IgD-negative memory B cell (primary cell): ENCODE measurements at regions not wholly inside any gene's neighbourhood (a gene's known extent, or its start where the extent isn't known, plus 50 kb on each side); places are given as distances from the start of the nearest gene placed in this dataset.

Experiments
- H3K27ac Mint-ChIP-seq, 3 donors: one replicate each; pipeline ENCODE4 v1.8.0; 2020 to 2022; ENCODE audit warnings: mild to moderate bottlenecking in 3 of 3, mixed read lengths in 3 of 3, moderate library complexity in 1 of 3
- H3K27me3 Mint-ChIP-seq: one replicate; pipeline ENCODE4 v1.8.0; 2021; ENCODE audit warnings: mixed read lengths
- H3K36me3 Mint-ChIP-seq: one replicate; pipeline ENCODE4 v1.8.0; 2020; ENCODE audit warnings: mild to moderate bottlenecking, mixed read lengths
- H3K4me1 Mint-ChIP-seq, 3 donors: one replicate each; pipeline ENCODE4 v1.8.0; 2020 to 2022; ENCODE audit warnings: mixed read lengths in 3 of 3, mild to moderate bottlenecking in 1 of 3
- H3K4me3 Mint-ChIP-seq, 4 donors: one replicate each; pipeline ENCODE4 v1.8.0; 2020 to 2022; ENCODE audit warnings: mild to moderate bottlenecking in 4 of 4, mixed read lengths in 4 of 4, moderate library complexity in 3 of 4
- H3K9me3 Mint-ChIP-seq, 3 donors: one replicate each; pipeline ENCODE4 v1.8.0; 2020 to 2021; ENCODE audit warnings: mixed read lengths in 3 of 3, mild to moderate bottlenecking in 1 of 3

DNA sequence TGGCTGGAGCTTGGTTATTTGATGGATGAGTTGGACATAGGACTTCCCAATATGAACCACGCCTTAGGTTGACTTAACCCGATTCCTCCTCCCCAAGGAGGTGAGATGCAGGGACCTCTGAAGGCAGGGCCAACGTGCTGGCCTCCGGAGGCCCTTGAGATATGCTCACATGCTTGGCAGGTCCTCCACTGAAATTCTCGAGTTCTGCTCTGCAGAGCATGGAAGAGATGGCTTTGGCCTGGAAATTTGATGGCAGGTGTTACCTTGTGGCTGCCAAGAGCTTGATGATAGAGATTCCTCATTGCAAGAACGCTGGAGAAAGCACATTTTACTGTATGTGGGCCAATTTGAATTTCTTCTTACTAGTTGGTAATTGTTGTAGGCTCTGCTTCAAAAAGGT lies 117.4 kb upstream of the LIMCH1 start:
- no peaks in the 10 kb centered on the region for H3K36me3 Mint-ChIP-seq
- H3K27ac Mint-ChIP-seq = no peak overlapping the region
- no peaks in the 10 kb centered on the region for H3K4me1 Mint-ChIP-seq
- no peak overlapping the region for H3K4me3 Mint-ChIP-seq
- peaks cover 2% of the 10 kb centered on the region for H3K27me3 Mint-ChIP-seq
- H3K9me3 Mint-ChIP-seq = peaks cover 0 to under 1% (median 0%) of the 10 kb centered on the region in 3 donors

DNA sequence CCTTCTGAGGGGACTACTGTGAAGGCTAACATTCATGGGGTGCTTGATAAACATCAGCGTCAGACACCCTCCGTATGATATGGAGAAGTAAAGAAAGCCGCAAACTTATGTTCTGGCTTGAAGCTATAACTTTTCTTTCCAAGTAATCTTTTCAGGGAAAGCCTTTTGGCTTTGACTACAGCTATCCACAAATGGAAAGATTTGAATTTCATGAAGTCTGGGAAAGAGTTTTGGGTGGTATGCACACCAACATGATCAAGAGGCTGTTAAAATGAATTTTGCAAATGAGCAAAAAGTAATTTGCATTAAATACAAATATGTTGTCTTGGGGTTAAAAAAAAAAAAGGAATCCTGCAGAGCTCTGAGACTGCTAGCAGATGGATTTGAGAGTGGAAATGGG lies 114.8 kb upstream of the LIMCH1 start:
- Mint-ChIP-seq H3K9me3 (no peaks in the 10 kb centered on the region), H3K27ac (no peak overlapping the region), H3K4me3 (no peak overlapping the region), H3K4me1 (no peaks in the 10 kb centered on the region), H3K36me3 (no peaks in the 10 kb centered on the region), H3K27me3 (peaks cover 1% of the 10 kb centered on the region)

DNA sequence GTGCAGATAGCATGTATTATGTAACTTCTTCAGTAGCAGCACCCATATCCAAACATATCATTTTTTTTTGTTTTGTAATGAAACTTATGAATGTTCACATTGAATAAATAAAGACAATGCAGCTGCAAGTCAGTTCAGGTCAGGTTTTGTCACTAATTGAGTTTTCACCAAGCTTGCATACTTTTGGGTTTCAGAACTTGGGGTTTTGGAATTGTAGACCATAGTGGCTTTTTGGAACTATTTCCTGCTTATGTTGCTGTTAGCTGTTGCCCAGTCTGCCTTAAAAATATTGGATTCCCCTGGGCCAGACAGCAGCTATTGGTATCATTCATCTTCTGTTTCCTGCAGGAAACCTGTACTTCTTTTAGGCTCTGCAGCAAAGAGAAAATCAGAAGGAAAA lies 113.4 kb upstream of the LIMCH1 start:
- peaks cover 0 to 3% (median under 1%) of the 10 kb centered on the region in 3 donors for H3K9me3 Mint-ChIP-seq
- H3K36me3 Mint-ChIP-seq = no peaks in the 10 kb centered on the region
- H3K27ac Mint-ChIP-seq = no peak overlapping the region
- H3K27me3 Mint-ChIP-seq = peaks cover 1% of the 10 kb centered on the region
- H3K4me3 Mint-ChIP-seq = no peak overlapping the region
- H3K4me1 Mint-ChIP-seq = no peaks in the 10 kb centered on the region

DNA sequence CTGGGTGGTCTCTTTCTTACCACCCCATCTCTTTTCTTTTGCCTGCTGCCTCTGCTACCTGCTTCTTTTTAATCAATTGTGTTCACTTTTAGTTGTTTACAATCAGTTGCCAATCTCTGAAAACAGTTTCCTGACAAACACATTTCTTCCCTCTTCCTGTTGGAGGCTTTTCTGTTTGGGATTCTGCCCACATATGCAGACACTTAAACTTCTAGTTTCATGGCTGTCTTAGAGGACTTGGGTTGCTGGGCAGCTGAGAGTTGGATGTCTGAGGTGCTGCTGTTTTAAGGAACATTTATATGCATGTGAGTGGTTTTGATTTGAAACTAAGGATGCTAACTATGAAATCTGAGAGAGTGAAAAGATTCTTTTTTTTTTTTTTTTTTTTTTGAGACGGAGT lies 112.3 kb upstream of the LIMCH1 start:
- no peak overlapping the region for H3K4me3 Mint-ChIP-seq
- peaks cover 1% of the 10 kb centered on the region for H3K27me3 Mint-ChIP-seq

DNA sequence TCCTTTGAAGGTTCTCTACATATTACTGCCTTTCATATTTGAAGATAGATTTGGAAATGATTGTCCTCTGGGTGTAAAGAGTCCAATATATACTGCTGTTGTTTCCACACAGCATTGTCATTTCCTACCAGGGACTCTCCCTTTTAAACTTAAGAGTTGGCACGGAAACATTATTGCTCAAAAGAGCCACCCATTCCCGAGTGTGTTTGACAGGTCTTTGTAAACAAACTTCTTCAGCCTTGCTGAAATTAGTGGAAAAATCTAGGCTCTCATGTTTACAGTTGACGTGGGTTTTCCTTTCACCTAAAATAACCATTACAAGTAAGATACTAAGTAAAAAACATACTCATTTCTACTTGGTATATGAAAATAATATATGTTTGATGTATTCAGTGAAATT lies 111.4 kb upstream of the LIMCH1 start:
- H3K27me3 Mint-ChIP-seq = peaks cover 1% of the 10 kb centered on the region
- no peak overlapping the region for H3K4me3 Mint-ChIP-seq
- H3K9me3 Mint-ChIP-seq = peaks cover 0 to 7% (median 5%) of the 10 kb centered on the region in 3 donors
- H3K36me3 Mint-ChIP-seq = no peaks in the 10 kb centered on the region
- H3K27ac Mint-ChIP-seq = no peak overlapping the region
- H3K4me1 Mint-ChIP-seq = no peaks in the 10 kb centered on the region

More for the DNA sequence above, 112.3 kb upstream of the LIMCH1 start:
- Mint-ChIP-seq H3K9me3 (peaks cover 0 to 7% (median 5%) of the 10 kb centered on the region in 3 donors), H3K27ac (peak overlapping the region in 1 of 3 donors; percentile 34), H3K36me3 (no peaks in the 10 kb centered on the region), H3K4me1 (no peaks in the 10 kb centered on the region)

DNA sequence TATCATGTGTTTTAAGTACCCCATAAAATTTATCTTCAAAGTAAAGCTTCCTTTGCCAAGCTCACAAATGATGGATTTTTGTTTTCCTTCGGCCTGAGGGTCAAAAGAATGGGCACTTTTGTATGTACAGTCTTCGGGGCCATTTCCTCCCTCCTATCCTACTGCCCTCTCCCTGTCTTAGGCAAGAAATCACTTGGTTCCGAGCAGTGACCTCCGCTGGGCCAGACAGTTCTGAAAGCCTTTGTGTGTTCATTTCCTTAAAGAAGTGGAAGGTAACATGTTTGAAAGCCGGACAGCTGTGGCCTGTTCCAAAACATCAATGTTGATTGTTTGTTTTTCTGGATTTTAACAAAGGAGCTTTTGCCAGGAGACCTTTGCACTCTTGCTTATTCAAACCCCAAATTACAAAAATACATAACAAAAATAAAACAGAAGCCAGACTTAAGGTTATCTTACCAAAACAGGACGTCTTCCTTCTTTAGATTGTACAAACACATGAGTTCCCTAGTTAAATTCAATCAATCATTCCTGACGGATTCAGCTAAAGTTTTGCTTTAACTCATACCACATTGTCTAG lies 110.6 kb upstream of the LIMCH1 start:
- Mint-ChIP-seq H3K4me3 (peak overlapping the region in 1 of 4 donors; percentile 13), H3K4me1 (no peaks in the 10 kb centered on the region), H3K27me3 (peaks cover 1% of the 10 kb centered on the region), H3K9me3 (peaks cover 0 to 7% (median 5%) of the 10 kb centered on the region in 3 donors), H3K36me3 (no peaks in the 10 kb centered on the region), H3K27ac (no peak overlapping the region)

DNA sequence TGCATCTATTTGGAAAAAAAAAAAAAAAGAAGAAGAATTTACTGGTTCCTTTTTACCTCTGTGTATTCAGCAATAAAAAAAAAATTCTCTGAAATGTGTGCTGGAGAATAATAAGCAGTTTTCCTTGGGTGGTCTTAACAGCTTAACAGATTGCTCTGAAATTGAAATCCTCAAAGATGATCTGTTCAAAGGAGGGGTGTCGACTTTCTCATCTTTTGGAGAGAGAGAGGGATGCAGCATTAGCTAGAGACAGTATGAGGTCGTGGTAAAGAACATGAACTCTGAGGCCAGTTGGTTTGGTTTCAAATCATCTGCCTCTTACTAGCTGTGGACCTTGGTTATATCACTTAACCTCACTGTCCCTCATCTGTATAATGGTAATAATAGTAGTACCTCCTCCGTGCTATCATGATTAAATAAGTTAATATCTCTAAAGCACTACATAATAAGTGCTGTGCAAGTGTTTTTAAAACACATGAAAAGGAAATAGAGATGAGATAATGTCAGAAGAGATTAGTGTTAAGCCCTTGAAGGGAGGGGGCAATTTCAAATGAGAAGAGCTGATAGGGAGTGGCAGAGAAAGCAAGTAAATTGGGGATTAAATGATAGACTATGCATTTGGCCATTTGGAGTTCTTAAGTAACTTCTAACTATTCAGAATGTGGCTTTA lies 109.9 kb upstream of the LIMCH1 start:
- Mint-ChIP-seq H3K36me3 (no peaks in the 10 kb centered on the region), H3K27me3 (peaks cover 1% of the 10 kb centered on the region), H3K4me3 (no peak overlapping the region), H3K4me1 (no peaks in the 10 kb centered on the region), H3K27ac (no peak overlapping the region), H3K9me3 (peaks cover 0 to 7% (median 5%) of the 10 kb centered on the region in 3 donors)

DNA sequence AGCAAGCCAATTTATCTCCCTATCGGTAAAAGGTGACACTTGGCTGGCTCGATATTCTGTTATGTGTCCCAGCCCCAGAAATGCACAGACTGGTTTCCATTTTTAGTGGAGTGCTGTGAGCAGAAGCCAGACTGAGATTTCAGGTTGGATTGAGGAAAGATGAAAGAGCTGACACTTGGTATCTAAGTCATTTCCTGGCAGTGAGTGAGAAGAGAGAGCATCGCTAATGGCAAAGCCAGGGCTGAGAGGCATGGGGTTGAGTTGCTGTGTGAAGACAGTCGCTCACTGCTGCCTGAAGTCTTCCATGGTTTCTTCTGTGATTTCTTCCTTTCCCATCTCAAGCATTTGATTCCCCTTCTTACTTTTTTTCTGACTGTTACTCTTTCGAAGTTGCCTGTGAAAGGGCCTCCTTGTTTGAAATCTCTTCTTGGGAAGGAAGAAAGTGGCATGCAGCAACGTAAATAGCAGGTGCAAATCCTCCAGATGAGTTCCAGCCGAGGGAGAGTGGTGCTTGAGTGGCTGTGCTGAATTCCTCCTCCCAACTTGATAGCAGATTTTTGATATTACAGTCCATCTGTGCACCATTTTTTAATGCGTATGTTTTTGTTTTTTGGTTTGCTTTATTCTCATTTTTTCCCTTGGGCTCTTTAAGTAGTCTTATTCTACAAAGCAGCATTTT lies 109.2 kb upstream of the LIMCH1 start:
- no peak overlapping the region for H3K4me3 Mint-ChIP-seq
- no peaks in the 10 kb centered on the region for H3K4me1 Mint-ChIP-seq
- peaks cover 0 to 7% (median 5%) of the 10 kb centered on the region in 3 donors for H3K9me3 Mint-ChIP-seq
- H3K27ac Mint-ChIP-seq = peak overlapping the region in 1 of 3 donors; percentile 27
- no peaks in the 10 kb centered on the region for H3K36me3 Mint-ChIP-seq
- peaks cover 4% of the 10 kb centered on the region for H3K27me3 Mint-ChIP-seq

DNA sequence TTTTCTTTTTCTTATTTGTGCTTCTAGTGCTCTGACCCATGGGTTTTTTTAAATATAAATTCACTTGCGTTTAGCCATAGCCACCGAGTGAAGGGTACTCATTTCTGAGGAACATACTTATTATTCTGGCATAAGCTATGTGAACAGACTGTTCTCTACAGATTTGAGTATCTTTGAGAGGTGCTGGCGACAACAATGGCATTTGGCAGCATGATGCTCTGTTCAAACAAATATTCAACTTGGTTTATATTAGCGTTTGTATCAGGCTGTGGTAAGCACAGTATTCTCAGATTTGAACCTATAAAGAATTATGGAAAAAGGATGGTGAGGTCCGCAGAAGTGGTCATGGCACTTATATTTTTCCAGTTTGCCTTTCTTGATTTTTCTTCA lies 108.7 kb upstream of the LIMCH1 start:
- H3K27me3 Mint-ChIP-seq = peaks cover 4% of the 10 kb centered on the region
- peak overlapping the region in 1 of 3 donors; percentile 27 for H3K27ac Mint-ChIP-seq
- H3K4me3 Mint-ChIP-seq = no peak overlapping the region
- peaks cover 0 to 7% (median 5%) of the 10 kb centered on the region in 3 donors for H3K9me3 Mint-ChIP-seq
- no peaks in the 10 kb centered on the region for H3K36me3 Mint-ChIP-seq
- no peaks in the 10 kb centered on the region for H3K4me1 Mint-ChIP-seq

DNA sequence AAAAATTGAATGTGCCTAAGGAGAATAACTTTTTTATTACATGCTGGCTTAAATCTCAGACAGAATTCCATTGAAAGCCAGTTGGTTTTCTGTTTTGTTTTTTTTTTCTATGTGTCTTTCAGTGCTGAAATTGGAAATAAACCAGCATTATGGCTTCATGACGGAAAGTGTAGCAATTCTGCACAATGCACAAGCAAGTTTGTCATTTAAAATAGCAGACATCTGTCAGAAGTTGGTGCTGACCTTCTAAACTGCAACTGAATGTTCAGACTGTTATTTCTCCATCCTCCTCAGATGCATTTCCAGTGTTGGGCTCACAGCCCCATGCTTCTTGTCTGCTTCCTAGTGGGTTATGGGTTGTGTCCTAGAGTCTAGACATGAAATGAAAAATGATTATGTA lies 107.2 kb upstream of the LIMCH1 start:
- H3K27ac Mint-ChIP-seq = no peak overlapping the region
- H3K27me3 Mint-ChIP-seq = peaks cover 2% of the 10 kb centered on the region
- no peak overlapping the region for H3K4me3 Mint-ChIP-seq
- peaks cover 0 to 7% (median 5%) of the 10 kb centered on the region in 3 donors for H3K9me3 Mint-ChIP-seq
- H3K4me1 Mint-ChIP-seq = no peaks in the 10 kb centered on the region
- peaks cover 2% of the 10 kb centered on the region for H3K36me3 Mint-ChIP-seq

DNA sequence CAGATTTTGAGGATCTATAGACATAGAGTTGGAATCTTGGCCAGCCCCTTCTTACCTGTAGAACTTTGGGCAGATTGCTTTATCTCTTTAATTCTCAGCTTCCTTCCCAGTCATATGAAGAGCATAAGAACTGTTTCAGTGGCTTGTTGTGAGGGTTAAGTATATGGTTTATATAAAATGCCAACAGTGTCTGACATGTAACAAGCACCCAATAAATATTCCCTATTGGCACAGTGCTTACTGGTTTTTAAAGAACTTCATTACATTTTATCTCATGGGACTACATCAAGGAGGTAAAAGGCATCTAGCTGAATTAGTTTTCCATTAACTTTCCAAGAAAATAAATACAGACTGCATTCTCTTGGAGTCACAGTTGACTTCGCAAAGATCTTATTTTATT lies 106.7 kb upstream of the LIMCH1 start:
- no peaks in the 10 kb centered on the region for H3K4me1 Mint-ChIP-seq
- H3K27me3 Mint-ChIP-seq = peaks cover 2% of the 10 kb centered on the region
- H3K4me3 Mint-ChIP-seq = no peak overlapping the region
- peaks cover 0 to 7% (median 5%) of the 10 kb centered on the region in 3 donors for H3K9me3 Mint-ChIP-seq
- peaks cover 2% of the 10 kb centered on the region for H3K36me3 Mint-ChIP-seq
- no peak overlapping the region for H3K27ac Mint-ChIP-seq

DNA sequence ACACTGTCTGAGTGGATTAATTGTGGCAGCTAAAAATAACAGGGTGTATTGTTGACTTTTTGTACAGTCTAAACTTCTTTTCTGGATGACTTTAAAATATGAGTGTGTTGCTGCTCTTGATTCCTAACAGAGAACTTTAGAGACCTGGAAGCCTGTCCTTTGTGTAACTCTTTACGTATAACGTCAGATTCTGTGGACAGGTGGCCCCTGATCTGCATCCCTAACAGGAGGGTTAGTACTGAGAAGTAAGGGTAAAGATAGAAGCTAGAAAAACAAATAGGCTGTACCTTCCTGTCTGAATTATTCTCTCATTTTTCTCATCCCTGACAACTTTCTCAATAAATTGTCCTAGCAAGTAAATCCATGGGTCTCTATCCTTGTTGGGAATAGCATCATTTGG lies 105.7 kb upstream of the LIMCH1 start:
- no peak overlapping the region for H3K27ac Mint-ChIP-seq

DNA sequence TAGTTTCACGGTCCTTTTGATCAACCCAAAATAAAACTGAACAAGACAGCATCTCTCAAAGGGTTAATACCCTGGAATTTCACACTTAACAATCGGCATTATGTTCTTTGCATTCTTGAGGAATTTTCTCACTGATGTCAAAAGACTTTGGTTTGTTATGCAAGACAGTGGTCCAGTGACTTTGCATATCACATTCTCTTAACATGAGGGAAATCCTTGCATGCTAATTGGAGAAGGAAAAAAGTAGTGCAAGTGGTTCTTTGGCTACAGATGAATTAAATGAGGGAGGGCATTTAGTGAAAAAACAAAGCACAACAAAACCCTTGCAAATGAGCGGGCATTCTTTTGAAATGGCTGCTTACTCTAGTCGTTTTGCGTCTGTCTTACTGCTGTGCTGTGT lies 105.1 kb upstream of the LIMCH1 start:
- Mint-ChIP-seq H3K36me3 (peaks cover 2% of the 10 kb centered on the region), H3K9me3 (peaks cover 0 to 7% (median 5%) of the 10 kb centered on the region in 3 donors), H3K4me1 (no peaks in the 10 kb centered on the region), H3K27me3 (peaks cover 2% of the 10 kb centered on the region), H3K4me3 (no peak overlapping the region), H3K27ac (no peak overlapping the region)

More for the DNA sequence above, 105.7 kb upstream of the LIMCH1 start:
- Mint-ChIP-seq H3K36me3 (peaks cover 2% of the 10 kb centered on the region), H3K27me3 (peaks cover 2% of the 10 kb centered on the region), H3K4me3 (no peak overlapping the region), H3K9me3 (peaks cover 0 to 7% (median 5%) of the 10 kb centered on the region in 3 donors), H3K4me1 (no peaks in the 10 kb centered on the region)

DNA sequence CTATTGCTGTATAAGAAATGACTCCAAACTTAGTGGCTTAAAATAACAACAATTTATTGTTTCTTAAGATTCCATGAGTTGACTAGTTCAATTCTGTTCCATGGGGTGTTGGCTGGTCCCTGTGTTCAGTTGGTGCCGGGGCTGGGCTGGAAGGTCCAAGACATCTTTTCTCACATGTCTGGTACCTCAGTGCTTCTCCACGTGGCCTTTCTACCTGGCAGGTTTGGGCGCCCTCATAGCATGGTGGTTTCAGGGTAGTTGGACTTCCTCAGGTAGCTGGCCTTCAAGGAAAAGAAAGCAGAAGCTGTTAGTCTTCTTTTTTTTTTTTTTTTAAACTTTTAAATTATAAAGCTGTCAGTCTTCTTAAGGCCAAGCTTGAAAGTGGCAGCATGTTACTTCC lies 104.6 kb upstream of the LIMCH1 start:
- Mint-ChIP-seq H3K36me3 (peaks cover 2% of the 10 kb centered on the region), H3K27me3 (peaks cover 2% of the 10 kb centered on the region), H3K4me1 (no peaks in the 10 kb centered on the region), H3K4me3 (no peak overlapping the region), H3K9me3 (peaks cover 0 to 7% (median 5%) of the 10 kb centered on the region in 3 donors), H3K27ac (no peak overlapping the region)

DNA sequence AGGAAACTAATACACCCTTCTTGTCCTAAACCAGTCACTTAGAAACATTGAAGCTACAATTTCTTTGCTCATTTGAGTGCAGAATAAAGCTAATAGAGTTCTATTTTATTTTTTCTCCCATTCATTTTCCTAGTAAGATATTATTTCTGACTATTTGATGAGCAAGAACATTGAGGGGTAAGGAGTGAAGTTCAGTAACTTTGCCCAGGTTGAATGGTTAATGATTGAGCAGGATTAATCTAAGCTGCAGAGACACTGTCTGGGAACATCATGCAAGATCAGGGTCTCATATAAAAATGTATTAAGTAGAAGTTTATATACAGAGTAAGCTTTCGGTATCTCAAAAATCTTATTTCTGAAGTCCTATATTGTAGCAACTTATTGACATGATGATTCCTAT lies 102.4 kb upstream of the LIMCH1 start:
- Mint-ChIP-seq H3K36me3 (peaks cover 2% of the 10 kb centered on the region), H3K4me1 (no peaks in the 10 kb centered on the region), H3K27ac (no peak overlapping the region), H3K9me3 (no peaks in the 10 kb centered on the region), H3K4me3 (no peak overlapping the region), H3K27me3 (peaks cover 2% of the 10 kb centered on the region)
